Activated naive CD8-positive, alpha-beta T cell treated with anti-CD3 and anti-CD28 coated beads, Interleukin-2, amount 50 U/mL, for 16 hours (primary cell): ENCODE measurements at regions not wholly inside any gene's neighbourhood (a gene's known extent, or its start where the extent isn't known, plus 50 kb on each side); places are given as distances from the start of the nearest gene placed in this dataset.

Experiments used
- DNase-seq: peaks from one replicate; pipeline ENCODE4 v3.0.0-alpha.2; 2020; ENCODE audit warnings: low read depth, low spot score

- no peak for DNase-seq
These were observed 387.0 kb upstream of the ZFP64 start for GRCh38 chr20:52578559-52578958.

- no peak for DNase-seq
These were observed 386.1 kb upstream of the ZFP64 start for GRCh38 chr20:52577696-52578095.

- DNase-seq: no peak
These were observed 381.1 kb upstream of the ZFP64 start for GRCh38 chr20:52572687-52573086.

- no peak for DNase-seq
These were observed 377.6 kb upstream of the ZFP64 start for GRCh38 chr20:52569201-52569600.

- DNase-seq: no peak
These were observed 374.0 kb upstream of the ZFP64 start for GRCh38 chr20:52565614-52566013.

GRCh38 chr20:52564594-52564993, 373.0 kb upstream of the ZFP64 start:
- no peak for DNase-seq

GRCh38 chr20:52552181-52552872, 360.7 kb upstream of the ZFP64 start:
- no peak for DNase-seq

- DNase-seq: no peak
These were observed 350.6 kb upstream of the ZFP64 start for GRCh38 chr20:52542131-52542530.

GRCh38 chr20:52540509-52540908, 348.9 kb upstream of the ZFP64 start:
- no peak for DNase-seq

- no peak for DNase-seq
These were observed 348.3 kb upstream of the ZFP64 start for GRCh38 chr20:52539891-52540290.

- no peak for DNase-seq
These were observed 345.3 kb upstream of the ZFP64 start for GRCh38 chr20:52536841-52537400.

GRCh38 chr20:52536040-52536439, 344.5 kb upstream of the ZFP64 start:
- DNase-seq: no peak

- no peak for DNase-seq
These were observed 343.0 kb upstream of the ZFP64 start for GRCh38 chr20:52534616-52535015.

- DNase-seq: no peak
These were observed 341.8 kb upstream of the ZFP64 start for GRCh38 chr20:52533401-52533800.

GRCh38 chr20:52532674-52533073, 341.1 kb upstream of the ZFP64 start:
- DNase-seq: no peak

- DNase-seq: no peak
These were observed 339.0 kb upstream of the ZFP64 start for GRCh38 chr20:52530571-52530970.

- DNase-seq: no peak
These were observed 338.2 kb upstream of the ZFP64 start for GRCh38 chr20:52529826-52530225.

- no peak for DNase-seq
These were observed 333.3 kb upstream of the ZFP64 start for GRCh38 chr20:52524861-52525260.

GRCh38 chr20:52518735-52519134, 327.2 kb upstream of the ZFP64 start:
- DNase-seq: no peak

- DNase-seq: no peak
These were observed 324.3 kb upstream of the ZFP64 start for GRCh38 chr20:52515877-52516276.

GRCh38 chr20:52500157-52500556, 308.6 kb upstream of the ZFP64 start:
- DNase-seq: no peak

- DNase-seq: no peak
These were observed 306.2 kb upstream of the ZFP64 start for GRCh38 chr20:52497731-52498130.

- no peak for DNase-seq
These were observed 304.6 kb upstream of the ZFP64 start for GRCh38 chr20:52496191-52496590.

- DNase-seq: peak; percentile 7
These were observed 302.7 kb upstream of the ZFP64 start for GRCh38 chr20:52494244-52494643.
